AML-193 (cell line): ENCODE measurements at regions not wholly inside any gene's neighbourhood (a gene's known extent, or its start where the extent isn't known, plus 50 kb on each side); places are given as distances from the start of the nearest gene placed in this dataset.

Source experiments
- DNase-seq, 2 experiments: peaks; one replicate each; lab custom pipeline; 2025; lab: John Stamatoyannopoulos, UW

GRCh38 chr14:97866664-97867063, 1069.5 kb downstream of the VRK1 start:
- DNase-seq: no peak

GRCh38 chr14:97873291-97873690, 1076.1 kb downstream of the VRK1 start:
- DNase-seq: no peak

- no peak for DNase-seq
Observed at GRCh38 chr14:97874394-97874793, 1077.2 kb downstream of the VRK1 start.

GRCh38 chr14:97878206-97878605, 1081.0 kb downstream of the VRK1 start:
- no peak for DNase-seq

GRCh38 chr14:97878727-97879126, 1081.5 kb downstream of the VRK1 start:
- no peak for DNase-seq

GRCh38 chr14:97887690-97888089, 1090.5 kb downstream of the VRK1 start:
- DNase-seq: no peak

GRCh38 chr14:97888331-97888730, 1091.1 kb downstream of the VRK1 start:
- DNase-seq: no peak

- DNase-seq: no peak
Observed at GRCh38 chr14:97891515-97891914, 1094.3 kb downstream of the VRK1 start.

GRCh38 chr14:97894552-97894951, 1097.4 kb downstream of the VRK1 start:
- DNase-seq: no peak

- no peak for DNase-seq
Observed at GRCh38 chr14:97900196-97900854, 1103.1 kb downstream of the VRK1 start.

GRCh38 chr14:97902630-97903029, 1105.4 kb downstream of the VRK1 start:
- DNase-seq: no peak

GRCh38 chr14:97903821-97904220, 1106.6 kb downstream of the VRK1 start:
- DNase-seq: no peak

- no peak for DNase-seq
Observed at GRCh38 chr14:97912217-97912616, 1115.0 kb downstream of the VRK1 start.

GRCh38 chr14:97916100-97916499, 1118.9 kb downstream of the VRK1 start:
- DNase-seq: no peak

- no peak for DNase-seq
Observed at GRCh38 chr14:97916669-97917568, 1119.7 kb downstream of the VRK1 start.

- no peak for DNase-seq
Observed at GRCh38 chr14:97920201-97920600, 1123.0 kb downstream of the VRK1 start.

GRCh38 chr14:97921296-97921695, 1124.1 kb downstream of the VRK1 start:
- no peak for DNase-seq

- DNase-seq: no peak
Observed at GRCh38 chr14:97924922-97925613, 1127.9 kb downstream of the VRK1 start.

- no peak for DNase-seq
Observed at GRCh38 chr14:97930166-97930565, 1133.0 kb downstream of the VRK1 start.

- no peak for DNase-seq
Observed at GRCh38 chr14:97931273-97931672, 1134.1 kb downstream of the VRK1 start.

GRCh38 chr14:97942921-97943320, 1145.7 kb downstream of the VRK1 start:
- no peak for DNase-seq

- no peak for DNase-seq
Observed at GRCh38 chr14:97943619-97944018, 1146.4 kb downstream of the VRK1 start.

- no peak for DNase-seq
Observed at GRCh38 chr14:97944380-97944779, 1147.2 kb downstream of the VRK1 start.
